ENCODE measurements at regions not wholly inside any gene's neighbourhood (a gene's known extent, or its start where the extent isn't known, plus 50 kb on each side); places are given as distances from the start of the nearest gene placed in this dataset.

GRCh38 chr3:167012691-167013090 is 367.4 kb downstream of the ZBBX start:
- no peak for TF ChIP-seq CTCF (IDR thresholded peaks at IDR 0.05)
- intact Hi-C loops (cut with DNase I, micrococcal nuclease), result no loop called here
- H3K36me3 ChIP-seq (ENCODE audit: insufficient read depth, low read length), result no peaks in the 10 kb centered on the region
- H3K27me3 Mint-ChIP-seq, result no peaks in the 10 kb centered on the region
- DNase-seq (no peak), ATAC-seq (ENCODE audit: poor library complexity) (no peak)
- no peaks in the 10 kb centered on the region for H3K4me1 ChIP-seq (ENCODE audit: insufficient read depth, low read length)
- H3K4me1 Mint-ChIP-seq (ENCODE audit: low read depth), result no peaks in the 10 kb centered on the region
- CTCF ChIA-PET, result no interaction called here
- H3K9me3 Mint-ChIP-seq, result peaks cover 7% of the 10 kb centered on the region
- no peak overlapping the region for H3K27ac ChIP-seq (ENCODE audit: low read depth in 1 of 2, low read length in 2 of 2)
- no peak overlapping the region for H3K4me3 ChIP-seq (ENCODE audit: low read length)
- no peaks in the 10 kb centered on the region for H3K27me3 ChIP-seq (ENCODE audit: control insufficient read depth in 1 of 2, insufficient read depth in 2 of 2, low read length in 2 of 2)
- POLR2A ChIA-PET, result no interaction called here
- peaks cover 4 to 5% of the 10 kb centered on the region in 2 experiments for H3K9me3 ChIP-seq (ENCODE audit: control insufficient read depth in 1 of 2, insufficient read depth in 1 of 2, low read length in 2 of 2)
- H3K36me3 Mint-ChIP-seq (ENCODE audit: low read depth), result no peaks in the 10 kb centered on the region
- H3K27ac Mint-ChIP-seq, result no peak overlapping the region
- no peak overlapping the region for H3K4me3 Mint-ChIP-seq

- ChIA-PET POLR2A (no interaction called here), CTCF (no interaction called here)
- Mint-ChIP-seq H3K36me3 (ENCODE audit: low read depth) (no peaks in the 10 kb centered on the region), H3K4me3 (no peak overlapping the region), H3K27me3 (no peaks in the 10 kb centered on the region), H3K27ac (no peak overlapping the region), H3K9me3 (peaks cover 9% of the 10 kb centered on the region), H3K4me1 (ENCODE audit: low read depth) (no peaks in the 10 kb centered on the region)
- H3K4me3 ChIP-seq (ENCODE audit: low read length), result no peak overlapping the region
- no peaks in the 10 kb centered on the region for H3K4me1 ChIP-seq (ENCODE audit: insufficient read depth, low read length)
- H3K27me3 ChIP-seq (ENCODE audit: control insufficient read depth in 1 of 2, insufficient read depth in 2 of 2, low read length in 2 of 2), result no peaks in the 10 kb centered on the region
- DNase-seq (no peak), ATAC-seq (ENCODE audit: poor library complexity) (no peak)
- intact Hi-C loops (cut with DNase I, micrococcal nuclease), result no loop called here
- H3K36me3 ChIP-seq (ENCODE audit: insufficient read depth, low read length), result no peaks in the 10 kb centered on the region
- H3K27ac ChIP-seq (ENCODE audit: low read depth in 1 of 2, low read length in 2 of 2), result no peak overlapping the region
- peaks cover 0 to 5% of the 10 kb centered on the region in 2 experiments for H3K9me3 ChIP-seq (ENCODE audit: control insufficient read depth in 1 of 2, insufficient read depth in 1 of 2, low read length in 2 of 2)
- TF ChIP-seq CTCF (IDR thresholded peaks at IDR 0.05), result no peak
Measured at GRCh38 chr3:167008791-167009190, 371.3 kb downstream of the ZBBX start.

DNA sequence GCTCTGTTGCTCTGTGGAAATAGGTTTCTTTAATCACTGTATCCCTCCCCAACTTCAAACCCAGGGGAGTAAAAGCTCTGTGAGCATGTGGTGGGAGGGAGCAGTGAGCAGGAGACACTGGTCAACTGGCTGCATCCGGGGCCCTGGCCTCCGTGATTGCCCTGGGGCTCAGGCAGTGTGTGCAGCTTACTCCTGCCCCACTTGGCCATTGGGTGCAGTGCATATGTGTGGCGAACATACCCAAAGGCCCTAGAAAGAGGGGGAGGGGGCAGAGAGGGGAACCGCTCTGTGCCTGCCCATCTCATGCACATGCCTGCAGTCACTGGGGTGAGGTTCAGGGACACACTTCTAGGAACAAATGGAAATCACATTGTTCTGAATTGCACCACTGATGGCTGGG is 378.7 kb downstream of the ZBBX start:
- no peak for TF ChIP-seq CTCF (IDR thresholded peaks at IDR 0.05)
- no peak overlapping the region for H3K27ac Mint-ChIP-seq
- H3K27me3 Mint-ChIP-seq, result no peaks in the 10 kb centered on the region
- Histone ChIP-seq H3K27me3 (ENCODE audit: control insufficient read depth in 1 of 2, insufficient read depth in 2 of 2, low read length in 2 of 2) (no peaks in the 10 kb centered on the region), H3K27ac (ENCODE audit: low read depth in 1 of 2, low read length in 2 of 2) (no peak overlapping the region), H3K36me3 (ENCODE audit: insufficient read depth, low read length) (no peaks in the 10 kb centered on the region), H3K4me1 (ENCODE audit: insufficient read depth, low read length) (no peaks in the 10 kb centered on the region), H3K4me3 (ENCODE audit: low read length) (no peak overlapping the region), H3K9me3 (ENCODE audit: control insufficient read depth in 1 of 2, insufficient read depth in 1 of 2, low read length in 2 of 2) (peaks cover 0 to 7% of the 10 kb centered on the region in 2 experiments)
- ATAC-seq (ENCODE audit: poor library complexity) (no peak), DNase-seq (no peak)
- CTCF ChIA-PET, result no interaction called here
- POLR2A ChIA-PET, result no interaction called here
- H3K4me1 Mint-ChIP-seq (ENCODE audit: low read depth), result no peaks in the 10 kb centered on the region
- intact Hi-C loops (cut with DNase I, micrococcal nuclease), result no loop called here
- H3K36me3 Mint-ChIP-seq (ENCODE audit: low read depth), result no peaks in the 10 kb centered on the region
- H3K9me3 Mint-ChIP-seq, result peaks cover 4% of the 10 kb centered on the region
- H3K4me3 Mint-ChIP-seq, result no peak overlapping the region

Measured in CD4-positive, alpha-beta T cell (primary cell).